Stomach (tissue), 4 donors: ENCODE measurements at regions not wholly inside any gene's neighbourhood (a gene's known extent, or its start where the extent isn't known, plus 50 kb on each side); places are given as distances from the start of the nearest gene placed in this dataset.

Experiments used
- EP300 ChIP-seq: sonication (generic); formaldehyde crosslinking; IDR thresholded peaks from one replicate; pipeline ENCODE4 v1.6.1; 2017; ENCODE audit warnings: antibody characterized with exemption
- POLR2A ChIP-seq, 4 donors: fragments of 450-650 bp; IDR thresholded peaks; one replicate each; pipeline ENCODE4 v1.6.1; 2016; ENCODE audit warnings: antibody characterized with exemption in 4 of 4, control low read depth in 2 of 4, mild to moderate bottlenecking in 1 of 4, moderate library complexity in 1 of 4
- POLR2AphosphoS5 ChIP-seq, 3 donors: sonication (generic); formaldehyde crosslinking; IDR thresholded peaks; one replicate each; pipeline ENCODE4 v1.6.1; 2016; ENCODE audit warnings: antibody characterized with exemption in 3 of 3
- TF ChIP-seq, protein P1 (sequence below), 7 experiments: fragments of 450-650 bp in 4 of 7; fragments of 200-600 bp in 3 of 7; sonication (generic) in 3 of 7; IDR thresholded peaks; one replicate each; pipeline ENCODE4 v1.5.1; 2016 to 2019; ENCODE audit warnings: antibody characterized with exemption in 7 of 7, control low read depth in 2 of 7, mild to moderate bottlenecking in 1 of 7

DNA sequence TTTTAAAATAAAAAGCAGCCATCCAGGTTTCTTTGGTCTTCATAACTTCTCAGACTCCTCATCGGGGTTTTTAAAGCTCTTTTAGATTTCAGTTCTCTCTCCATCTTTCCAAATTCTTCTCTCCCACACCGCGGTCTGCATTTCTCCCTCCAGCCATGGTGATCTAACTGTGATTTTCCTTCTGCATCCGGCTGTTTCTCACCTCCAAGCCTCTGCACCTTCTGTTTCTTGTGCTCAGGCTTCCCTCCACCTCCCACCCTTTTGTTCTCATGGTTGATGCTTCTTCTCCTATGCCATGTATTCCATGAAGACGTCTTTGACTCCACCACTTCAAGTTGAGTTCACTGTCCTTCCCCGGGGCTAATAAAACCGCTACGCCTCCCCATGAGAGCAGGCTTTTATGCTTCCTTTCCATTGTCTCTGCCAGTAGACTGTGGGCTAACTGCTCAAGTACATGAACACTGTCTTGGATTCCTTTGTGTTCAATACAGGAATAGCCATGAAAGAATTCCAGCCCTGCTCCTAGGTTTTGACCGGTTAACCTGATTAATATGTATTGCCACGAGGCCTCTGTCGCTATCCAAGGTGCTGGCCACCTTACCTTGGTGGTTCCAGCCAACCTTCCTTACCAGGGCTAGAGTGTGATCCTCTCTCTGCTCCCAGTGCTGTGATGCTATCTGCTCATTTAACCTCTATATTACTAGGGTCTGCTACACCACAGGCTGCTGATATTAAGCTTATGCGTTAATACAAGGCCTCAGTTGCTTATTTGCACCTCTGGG lies 625.1 kb downstream of the HS3ST4 start:
- TF ChIP-seq, protein P1, sequence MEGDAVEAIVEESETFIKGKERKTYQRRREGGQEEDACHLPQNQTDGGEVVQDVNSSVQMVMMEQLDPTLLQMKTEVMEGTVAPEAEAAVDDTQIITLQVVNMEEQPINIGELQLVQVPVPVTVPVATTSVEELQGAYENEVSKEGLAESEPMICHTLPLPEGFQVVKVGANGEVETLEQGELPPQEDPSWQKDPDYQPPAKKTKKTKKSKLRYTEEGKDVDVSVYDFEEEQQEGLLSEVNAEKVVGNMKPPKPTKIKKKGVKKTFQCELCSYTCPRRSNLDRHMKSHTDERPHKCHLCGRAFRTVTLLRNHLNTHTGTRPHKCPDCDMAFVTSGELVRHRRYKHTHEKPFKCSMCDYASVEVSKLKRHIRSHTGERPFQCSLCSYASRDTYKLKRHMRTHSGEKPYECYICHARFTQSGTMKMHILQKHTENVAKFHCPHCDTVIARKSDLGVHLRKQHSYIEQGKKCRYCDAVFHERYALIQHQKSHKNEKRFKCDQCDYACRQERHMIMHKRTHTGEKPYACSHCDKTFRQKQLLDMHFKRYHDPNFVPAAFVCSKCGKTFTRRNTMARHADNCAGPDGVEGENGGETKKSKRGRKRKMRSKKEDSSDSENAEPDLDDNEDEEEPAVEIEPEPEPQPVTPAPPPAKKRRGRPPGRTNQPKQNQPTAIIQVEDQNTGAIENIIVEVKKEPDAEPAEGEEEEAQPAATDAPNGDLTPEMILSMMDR (IDR thresholded peaks at IDR 0.05): no peak
- no peak for TF ChIP-seq POLR2A (IDR thresholded peaks at IDR 0.05)
- no peak for TF ChIP-seq POLR2AphosphoS5 (IDR thresholded peaks at IDR 0.05)
- no peak for TF ChIP-seq EP300
